HEK293T (cell line): ENCODE measurements at regions not wholly inside any gene's neighbourhood (a gene's known extent, or its start where the extent isn't known, plus 50 kb on each side); places are given as distances from the start of the nearest gene placed in this dataset.

ENCODE experiments used
- FOXK2 ChIP-seq: fragments of 450-650 bp; IDR thresholded peaks from 2 replicates; pipeline ENCODE4 v1.6.1; 2016; ENCODE audit warnings: mild to moderate bottlenecking
- FOXM1 ChIP-seq: fragments of 450-650 bp; IDR thresholded peaks from 2 replicates; pipeline ENCODE4 v1.6.1; 2017; ENCODE audit warnings: mild to moderate bottlenecking, borderline replicate concordance
- SP1 ChIP-seq: fragments of 450-650 bp; IDR thresholded peaks from 2 replicates; pipeline ENCODE4 v1.6.1; 2017
- SUZ12 ChIP-seq: fragments of 450-650 bp; IDR thresholded peaks from 2 replicates; pipeline ENCODE4 v1.6.1; 2016; ENCODE audit warnings: mild to moderate bottlenecking

GRCh38 chr5:167992868-167993267, 298.6 kb upstream of the WWC1 start:
- TF ChIP-seq FOXM1 (no peak), SP1 (no peak), FOXK2 (no peak), SUZ12 (no peak)
